NCI-H2107 treated with DMSO at 0.1 percent for 48 hours (cell line): ENCODE measurements at regions not wholly inside any gene's neighbourhood (a gene's known extent, or its start where the extent isn't known, plus 50 kb on each side); places are given as distances from the start of the nearest gene placed in this dataset.
"Not testable (repeated sequence)": the region's sequence is repeated elsewhere in the genome, so short reads cannot be mapped to it uniquely, and the experiment has no call there.

Experiments
- DNase-seq: peaks from one replicate; lab custom pipeline; 2025; ENCODE audit not compliant: unreplicated experiment; lab: John Stamatoyannopoulos, UW

GRCh38 chr11:134512571-134513538 is 100.8 kb upstream of the B3GAT1 start:
- no peak for DNase-seq

GRCh38 chr11:134512061-134512460 is 100.0 kb upstream of the B3GAT1 start:
- DNase-seq: no peak

- DNase-seq: no peak
Observed at GRCh38 chr11:134511255-134511654, 99.2 kb upstream of the B3GAT1 start.

GRCh38 chr11:134510233-134511040 is 98.4 kb upstream of the B3GAT1 start:
- no peak for DNase-seq

- no peak for DNase-seq
Observed at GRCh38 chr11:134509381-134510232, 97.6 kb upstream of the B3GAT1 start.

GRCh38 chr11:134508219-134508990 is 96.4 kb upstream of the B3GAT1 start:
- DNase-seq: no peak

- DNase-seq: no peak
Observed at GRCh38 chr11:134506046-134506445, 94.0 kb upstream of the B3GAT1 start.

- no peak for DNase-seq
Observed at GRCh38 chr11:134505125-134505524, 93.1 kb upstream of the B3GAT1 start.

GRCh38 chr11:134504146-134504905 is 92.3 kb upstream of the B3GAT1 start:
- DNase-seq: no peak

- DNase-seq: no peak
Observed at GRCh38 chr11:134503596-134503995, 91.6 kb upstream of the B3GAT1 start.

- no peak for DNase-seq
Observed at GRCh38 chr11:134503100-134503499, 91.1 kb upstream of the B3GAT1 start.

GRCh38 chr11:134502153-134502550 is 90.1 kb upstream of the B3GAT1 start:
- no peak for DNase-seq

GRCh38 chr11:134501406-134502152 is 89.5 kb upstream of the B3GAT1 start:
- DNase-seq: no peak

GRCh38 chr11:134500621-134501020 is 88.6 kb upstream of the B3GAT1 start:
- no peak for DNase-seq

- no peak for DNase-seq
Observed at GRCh38 chr11:134499990-134500389, 87.9 kb upstream of the B3GAT1 start.

- DNase-seq: no peak
Observed at GRCh38 chr11:134498326-134499139, 86.5 kb upstream of the B3GAT1 start.

- DNase-seq: no peak
Observed at GRCh38 chr11:134497586-134497985, 85.5 kb upstream of the B3GAT1 start.

GRCh38 chr11:134496058-134496457 is 84.0 kb upstream of the B3GAT1 start:
- DNase-seq: not testable (repeated sequence)
